Thoracic aorta (tissue), 2 donors: ENCODE measurements at regions not wholly inside any gene's neighbourhood (a gene's known extent, or its start where the extent isn't known, plus 50 kb on each side); places are given as distances from the start of the nearest gene placed in this dataset.

ENCODE experiments used
- ATAC-seq: fragments of 150-250 bp; one replicate; pipeline ENCODE4 v1.8.0; 2017; ENCODE audit warnings: low read depth; ENCODE audit not compliant: insufficient number of reproducible peaks, low FRiP score
- DNase-seq: peaks from one replicate; pipeline ENCODE4 v3.0.0-alpha.2; 2020; ENCODE audit warnings: low spot score
- H3K27ac ChIP-seq, 2 donors: fragments of 200-600 bp; sonication (generic); 1 replicate in 1 of 2; 2 replicates in 1 of 2; pipeline ENCODE4 v1.5.1; 2016; ENCODE audit warnings: mild to moderate bottlenecking in 2 of 2, moderate library complexity in 2 of 2
- H3K27me3 ChIP-seq: fragments of 200-600 bp; sonication (generic); replicated peaks from 2 replicates; pipeline ENCODE4 v1.6.0; 2016; ENCODE audit warnings: mild to moderate bottlenecking; ENCODE audit not compliant: insufficient read depth
- H3K36me3 ChIP-seq: fragments of 200-600 bp; sonication (generic); one replicate; pipeline ENCODE4 v1.5.1; 2016
- H3K4me1 ChIP-seq, 2 donors: fragments of 200-600 bp; sonication (generic); 1 replicate in 1 of 2; 2 replicates in 1 of 2; pipeline versions ENCODE4 v1.5.1 to v1.6.0; 2016; ENCODE audit warnings: low read depth in 2 of 2, mild to moderate bottlenecking in 1 of 2; ENCODE audit not compliant: control insufficient read depth in 1 of 2
- H3K4me3 ChIP-seq: fragments of 200-600 bp; sonication (generic); 2 replicates; pipeline ENCODE4 v1.5.1; 2016; ENCODE audit warnings: mild to moderate bottlenecking
- H3K9me3 ChIP-seq: fragments of 200-600 bp; sonication (generic); 2 replicates; pipeline ENCODE4 v1.5.1; 2016
- CTCF ChIP-seq: fragments of 200-600 bp; sonication (generic); IDR thresholded peaks from one replicate; pipeline ENCODE4 v1.5.1; 2019; ENCODE audit warnings: antibody characterized with exemption

DNA sequence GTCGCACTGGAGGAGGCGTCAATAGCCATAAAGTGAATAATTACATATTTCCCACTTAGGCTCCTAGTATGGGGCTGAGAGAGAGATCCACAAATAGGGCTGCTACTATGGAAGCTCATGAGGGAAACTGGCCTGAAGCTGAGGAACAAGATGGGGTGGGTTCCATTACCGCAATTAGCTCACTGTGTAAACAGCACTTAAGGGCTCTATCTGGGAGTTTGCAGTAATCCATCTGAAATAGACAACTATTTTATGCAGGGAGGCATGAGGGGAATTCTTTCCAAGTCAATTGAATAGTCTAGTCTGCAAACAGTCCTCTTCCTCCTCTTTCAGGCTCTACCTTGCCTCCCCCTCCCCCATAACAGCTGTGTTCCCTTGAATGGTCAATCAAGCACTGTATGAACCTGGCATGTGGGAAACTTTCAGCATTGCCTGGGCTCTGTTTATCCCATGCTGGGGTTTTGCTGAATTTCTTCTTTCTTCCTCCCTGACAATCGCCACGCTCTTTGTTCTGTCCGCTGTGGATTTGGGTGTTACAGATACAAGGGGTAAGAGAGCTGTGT lies 56.1 kb upstream of the MAF start:
- Histone ChIP-seq H3K27me3 (no peaks in the 10 kb centered on the region), H3K4me1 (peaks cover under 1 to 1% of the 10 kb centered on the region in 2 donors), H3K36me3 (no peaks in the 10 kb centered on the region), H3K9me3 (no peaks in the 10 kb centered on the region), H3K27ac (no peak overlapping the region), H3K4me3 (no peak overlapping the region)
- no peak for TF ChIP-seq CTCF
- ATAC-seq = no peak
- no peak for DNase-seq

GRCh38 chr16:79653373-79653891 lies 52.9 kb upstream of the MAF start:
- H3K9me3 ChIP-seq = no peaks in the 10 kb centered on the region
- H3K36me3 ChIP-seq = no peaks in the 10 kb centered on the region
- no peak for TF ChIP-seq CTCF
- ATAC-seq = no peak
- no peaks in the 10 kb centered on the region for H3K27me3 ChIP-seq
- H3K4me1 ChIP-seq = peaks cover 6 to 8% of the 10 kb centered on the region in 2 donors
- H3K4me3 ChIP-seq = no peak overlapping the region
- H3K27ac ChIP-seq = no peak overlapping the region
- DNase-seq = no peak

- Histone ChIP-seq H3K9me3 (no peaks in the 10 kb centered on the region), H3K4me3 (no peak overlapping the region), H3K27ac (no peak overlapping the region), H3K36me3 (no peaks in the 10 kb centered on the region), H3K27me3 (no peaks in the 10 kb centered on the region), H3K4me1 (peaks cover 6 to 8% of the 10 kb centered on the region in 2 donors)
- DNase-seq = peak; percentile 29
- no peak for TF ChIP-seq CTCF
- peak; percentile 85 for ATAC-seq
These were observed 50.8 kb upstream of the MAF start for GRCh38 chr16:79651363-79651762.
